Dermis blood vessel endothelial cell (primary cell): ENCODE measurements at regions not wholly inside any gene's neighbourhood (a gene's known extent, or its start where the extent isn't known, plus 50 kb on each side); places are given as distances from the start of the nearest gene placed in this dataset.

ENCODE experiments used
- DNase-seq: peaks from one replicate; pipeline ENCODE4 v3.0.0; 2010

- no peak for DNase-seq
These were observed 188.0 kb upstream of the PGRMC2 start for GRCh38 chr4:128475597-128475996.

GRCh38 chr4:128471576-128471975 is 184.0 kb upstream of the PGRMC2 start:
- no peak for DNase-seq

GRCh38 chr4:128470492-128471053 is 183.0 kb upstream of the PGRMC2 start:
- no peak for DNase-seq

GRCh38 chr4:128468123-128468989 is 180.7 kb upstream of the PGRMC2 start:
- peak; percentile 89 for DNase-seq

- DNase-seq: no peak
These were observed 177.9 kb upstream of the PGRMC2 start for GRCh38 chr4:128465523-128465922.

GRCh38 chr4:128463006-128463405 is 175.4 kb upstream of the PGRMC2 start:
- no peak for DNase-seq

GRCh38 chr4:128462103-128462783 is 174.6 kb upstream of the PGRMC2 start:
- no peak for DNase-seq

GRCh38 chr4:128461291-128462102 is 173.9 kb upstream of the PGRMC2 start:
- peak; percentile 89 for DNase-seq

GRCh38 chr4:128459547-128459946 is 171.9 kb upstream of the PGRMC2 start:
- DNase-seq: no peak

- DNase-seq: no peak
These were observed 171.2 kb upstream of the PGRMC2 start for GRCh38 chr4:128458816-128459215.

GRCh38 chr4:128457726-128458125 is 170.1 kb upstream of the PGRMC2 start:
- no peak for DNase-seq

GRCh38 chr4:128456171-128456570 is 168.6 kb upstream of the PGRMC2 start:
- DNase-seq: no peak

GRCh38 chr4:128455480-128455879 is 167.9 kb upstream of the PGRMC2 start:
- DNase-seq: no peak

- peak; percentile 65 for DNase-seq
These were observed 167.3 kb upstream of the PGRMC2 start for GRCh38 chr4:128454881-128455280.

- DNase-seq: peak; percentile 95
These were observed 166.8 kb upstream of the PGRMC2 start for GRCh38 chr4:128454281-128454871.

- DNase-seq: no peak
These were observed 164.8 kb upstream of the PGRMC2 start for GRCh38 chr4:128452415-128452814.

- DNase-seq: no peak
These were observed 163.8 kb upstream of the PGRMC2 start for GRCh38 chr4:128451270-128451905.

- DNase-seq: no peak
These were observed 162.9 kb upstream of the PGRMC2 start for GRCh38 chr4:128450326-128451120.

- DNase-seq: no peak
These were observed 161.6 kb upstream of the PGRMC2 start for GRCh38 chr4:128449251-128449650.

- no peak for DNase-seq
These were observed 157.1 kb upstream of the PGRMC2 start for GRCh38 chr4:128444544-128445302.
